HG03060 (cell line): ENCODE measurements at regions not wholly inside any gene's neighbourhood (a gene's known extent, or its start where the extent isn't known, plus 50 kb on each side); places are given as distances from the start of the nearest gene placed in this dataset.

ENCODE experiments used
- ATAC-seq: cut with Tn5 transposase; IDR thresholded peaks from one replicate; pipeline ENCODE4 v1.9.1; 2021; ENCODE audit warnings: low read depth, moderate number of reproducible peaks; ENCODE audit not compliant: unreplicated experiment

DNA sequence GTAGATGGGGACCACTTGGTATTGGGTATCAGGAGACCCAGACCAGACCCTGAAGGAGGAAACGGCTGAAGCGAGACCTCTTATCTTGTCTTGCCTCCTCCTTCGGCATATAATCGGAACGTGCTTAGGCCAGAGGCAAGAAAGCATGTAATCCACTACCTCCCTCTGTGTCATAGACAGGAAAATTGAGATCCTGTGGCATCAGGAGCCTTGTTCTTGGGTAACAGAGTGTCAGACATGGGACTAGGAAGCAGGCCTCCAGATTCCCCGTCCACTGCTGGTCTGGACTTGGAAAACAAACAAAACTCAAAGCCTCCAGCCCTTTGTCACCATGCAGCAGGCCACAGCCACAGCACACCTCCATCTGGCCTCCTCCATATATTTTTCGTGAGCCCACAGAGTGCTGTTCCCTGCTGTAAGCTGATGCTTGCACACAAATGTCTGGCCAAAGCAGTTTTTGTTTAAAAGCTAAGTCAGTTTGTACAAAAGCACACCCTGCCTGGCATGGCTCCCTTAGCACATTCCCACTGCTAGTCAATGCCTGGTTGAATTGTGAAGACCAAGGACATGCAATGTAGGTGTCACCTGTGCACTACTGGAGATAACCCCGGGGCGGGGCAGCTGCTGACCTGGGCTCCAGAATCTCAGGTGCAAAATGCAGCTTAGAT is 510.9 kb downstream of the RPS24 start:
- ATAC-seq = no peak

DNA sequence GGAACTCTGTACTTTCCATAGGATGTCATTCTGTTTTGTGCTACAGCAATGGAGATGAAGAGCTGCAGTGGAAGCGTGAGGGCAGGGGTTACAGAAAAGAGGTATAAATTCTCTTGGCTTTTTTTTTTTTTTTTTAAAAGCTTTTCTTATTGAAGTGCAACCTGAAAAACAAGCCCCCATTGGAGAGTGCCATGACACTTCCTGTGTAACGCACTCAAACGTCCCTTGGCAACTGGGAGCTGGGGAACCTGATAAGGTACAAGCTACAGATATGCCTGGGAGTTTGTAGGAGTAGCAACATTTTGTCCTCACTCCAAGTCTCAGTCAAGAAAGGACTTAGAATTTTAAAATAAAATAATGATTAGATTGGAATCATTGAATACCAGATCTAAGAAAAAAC is 512.1 kb downstream of the RPS24 start:
- no peak for ATAC-seq

DNA sequence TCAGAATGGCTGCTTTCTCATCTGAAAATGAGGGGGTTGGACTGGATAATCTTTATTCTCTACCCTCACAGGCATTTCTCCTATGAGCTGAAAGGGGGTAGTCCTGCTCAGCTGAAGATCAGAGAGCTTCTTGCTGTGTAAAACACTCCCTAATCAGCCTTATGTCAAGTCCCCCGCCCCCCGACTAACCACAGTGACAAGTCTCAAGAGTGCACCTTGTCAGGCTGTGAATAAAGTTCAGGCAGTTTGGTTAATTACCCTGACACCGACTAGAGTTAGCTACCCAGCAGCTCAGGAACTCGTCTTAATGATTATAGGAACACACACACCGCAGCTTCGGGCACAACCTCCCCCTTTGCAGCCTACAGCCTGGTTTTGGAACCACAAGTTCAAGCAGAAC is 513.7 kb downstream of the RPS24 start:
- no peak for ATAC-seq

DNA sequence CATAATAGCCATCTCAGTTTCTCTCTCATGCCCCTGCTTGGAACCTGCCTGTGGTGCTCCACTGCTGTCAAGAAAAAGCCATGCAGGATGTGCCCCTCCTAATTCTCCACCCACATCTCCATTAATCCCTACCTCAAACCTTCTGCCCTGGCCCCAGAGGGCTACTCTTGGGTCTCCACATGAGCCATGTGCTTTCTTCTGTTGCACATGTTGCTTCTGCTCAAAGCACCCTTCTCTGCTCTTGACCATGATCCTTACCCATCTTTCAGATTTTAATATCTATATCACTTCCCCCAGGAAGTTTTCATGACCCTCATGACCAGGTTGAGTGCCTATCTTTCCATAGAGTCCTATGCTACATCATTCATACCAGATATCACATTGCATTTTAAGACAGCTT is 514.2 kb downstream of the RPS24 start:
- ATAC-seq = no peak

DNA sequence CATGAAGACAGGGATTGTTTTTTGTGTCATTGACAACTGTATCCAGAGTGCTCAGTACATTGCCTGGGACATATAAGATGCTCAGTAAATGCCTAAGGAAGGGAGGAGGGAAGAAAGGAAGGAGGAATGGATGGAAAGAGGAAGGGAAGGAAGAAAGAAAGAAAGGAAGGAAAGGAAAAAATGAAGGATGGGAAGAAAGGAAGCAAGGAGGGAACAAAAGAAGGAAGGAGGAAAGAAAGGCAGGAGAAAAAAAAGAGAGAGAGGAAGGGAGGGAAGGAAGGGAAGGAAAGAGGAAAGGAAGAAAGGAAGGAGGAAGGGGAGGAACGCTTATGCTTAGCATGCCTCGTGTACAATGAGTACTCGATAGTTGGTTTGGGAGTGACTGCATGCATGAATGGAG is 514.7 kb downstream of the RPS24 start:
- no peak for ATAC-seq

DNA sequence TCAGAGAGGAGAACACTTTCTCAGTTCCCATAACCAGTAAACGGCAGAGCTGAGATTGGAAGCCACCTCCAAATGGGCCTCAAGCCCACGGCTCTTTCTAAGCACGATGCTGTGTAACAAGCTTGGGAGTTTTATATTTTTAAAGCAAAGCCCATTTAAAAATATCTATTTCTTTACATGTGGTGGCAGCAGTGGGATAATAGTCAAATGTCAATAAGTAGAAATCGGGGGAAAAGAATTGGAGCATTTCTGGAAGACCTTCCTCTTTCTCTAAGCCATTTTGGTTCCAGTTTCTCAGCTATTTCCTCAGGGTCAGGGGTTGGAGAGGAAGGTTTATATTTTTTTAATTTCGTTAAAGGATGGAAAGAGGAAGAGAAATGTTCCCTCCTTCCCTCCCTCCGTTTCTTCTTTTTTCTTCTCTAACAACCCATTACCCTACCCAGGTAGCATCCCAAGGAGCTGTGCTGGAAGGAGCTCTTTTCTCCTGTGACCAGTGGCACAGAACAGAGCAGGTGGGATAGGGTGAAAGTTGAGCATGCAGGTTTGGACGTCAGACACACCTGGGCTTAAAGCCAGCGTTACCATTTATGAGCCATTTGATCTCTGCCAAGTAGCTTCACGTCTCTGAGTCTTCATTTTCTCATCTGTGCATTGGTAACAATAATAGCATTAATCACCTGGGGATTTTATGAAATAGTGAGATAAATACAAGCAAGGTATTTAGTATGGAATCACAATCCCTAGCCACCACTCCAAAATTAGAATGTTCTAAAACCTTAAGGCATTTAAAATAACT is 515.7 kb downstream of the RPS24 start:
- ATAC-seq = no peak

DNA sequence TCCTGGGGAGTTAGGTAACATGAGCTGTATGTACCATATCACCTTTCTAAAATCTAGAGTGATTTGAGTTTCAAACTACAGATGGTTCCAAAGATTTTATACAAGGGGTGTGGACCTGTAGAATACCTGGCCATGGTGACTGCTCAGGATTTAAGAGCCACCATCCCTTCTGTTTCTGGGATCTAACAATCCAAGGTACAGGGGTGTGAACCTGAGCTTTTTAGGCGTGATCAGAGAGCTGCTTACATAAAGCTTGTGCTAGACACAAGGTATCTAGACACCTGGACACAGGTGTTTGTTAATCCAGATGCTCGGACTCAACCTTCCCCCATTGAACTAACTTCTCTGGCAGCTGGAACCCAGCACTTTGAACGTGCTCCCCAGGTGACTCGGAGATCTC is 516.4 kb downstream of the RPS24 start:
- no peak for ATAC-seq

DNA sequence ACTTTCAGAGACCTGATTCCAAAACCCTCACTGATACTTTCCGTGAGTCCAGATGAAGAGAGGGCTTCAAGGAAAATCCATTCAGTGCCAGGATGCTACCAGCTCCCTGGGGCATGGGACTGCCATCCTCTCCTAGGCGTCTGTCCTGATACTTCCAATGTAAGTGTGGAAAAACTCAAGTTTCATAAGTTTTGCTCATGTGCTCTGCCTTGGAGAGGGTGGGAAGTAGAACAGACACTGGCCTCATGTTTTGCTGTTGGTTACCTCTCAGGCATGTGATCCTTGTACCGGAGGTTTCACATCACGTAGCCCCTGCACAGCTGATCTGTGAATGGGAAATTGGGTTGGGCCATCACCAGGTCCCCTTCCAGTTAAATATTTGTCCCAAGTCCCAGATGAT is 517.1 kb downstream of the RPS24 start:
- ATAC-seq = no peak

DNA sequence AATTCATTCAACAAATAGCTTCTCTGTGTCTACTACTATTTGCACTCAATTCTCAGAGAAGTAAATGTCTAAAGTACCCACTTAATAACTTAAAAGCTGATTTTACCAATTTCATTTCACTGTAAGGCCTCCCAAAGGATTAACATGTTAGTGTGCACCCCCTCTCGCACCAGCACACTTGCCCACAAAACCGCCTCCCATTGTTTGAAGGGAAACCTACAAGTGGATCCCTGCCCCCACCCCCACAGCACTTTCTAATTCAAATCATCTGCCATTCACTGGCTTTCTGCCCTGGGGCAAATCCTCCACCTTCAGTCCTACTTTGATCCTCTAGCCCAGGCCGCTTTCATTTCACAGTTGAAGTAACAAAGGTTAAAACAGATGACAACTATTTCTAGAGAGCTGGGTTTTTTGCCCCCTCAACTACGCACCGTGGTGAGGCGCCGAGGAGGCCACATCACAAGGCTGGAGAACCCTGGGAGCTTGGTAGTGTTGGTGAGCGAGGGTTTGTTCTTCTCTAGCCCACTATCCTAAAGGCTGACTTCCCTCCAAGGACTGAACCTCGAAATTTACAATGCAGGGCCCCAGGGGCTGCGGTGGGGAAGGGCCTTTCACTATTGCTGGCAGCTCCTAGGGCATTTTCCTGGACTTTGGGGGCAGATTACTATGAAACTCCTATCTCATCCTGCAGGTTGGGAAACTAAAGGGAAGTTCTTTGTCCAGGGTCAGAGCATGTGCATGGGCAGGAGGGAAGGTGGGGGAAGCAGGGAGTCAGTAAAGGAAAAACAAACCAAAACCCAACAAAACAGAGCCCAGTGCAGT is 517.4 kb upstream of the ZMIZ1 start:
- no peak for ATAC-seq

DNA sequence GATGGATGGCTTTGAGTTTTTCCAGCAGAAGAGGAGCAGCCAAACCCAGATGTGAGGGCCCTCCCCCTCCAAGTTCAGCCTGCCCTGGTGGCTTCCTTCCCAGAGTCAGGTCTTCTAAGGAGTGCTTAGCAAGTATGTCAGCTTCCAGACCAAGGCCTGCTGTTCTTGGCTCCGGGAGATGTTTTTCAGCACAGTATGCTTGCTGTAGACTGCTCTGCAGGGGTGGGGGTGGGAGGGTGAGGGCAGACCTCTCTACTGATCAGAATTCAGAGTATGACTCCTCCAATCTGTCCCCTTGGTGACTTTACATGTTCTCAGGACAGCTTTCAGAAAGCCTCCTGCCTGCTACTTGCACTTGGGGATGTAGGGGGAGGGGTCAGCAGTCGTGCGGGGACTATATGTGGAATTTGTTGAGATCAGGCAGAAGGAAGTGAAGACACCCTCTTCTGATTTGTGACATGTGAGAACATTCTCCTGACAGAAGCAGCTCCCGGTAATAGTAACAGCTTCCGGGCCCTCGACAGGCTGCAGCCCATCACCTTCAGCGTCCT is 516.4 kb upstream of the ZMIZ1 start:
- ATAC-seq = no peak

DNA sequence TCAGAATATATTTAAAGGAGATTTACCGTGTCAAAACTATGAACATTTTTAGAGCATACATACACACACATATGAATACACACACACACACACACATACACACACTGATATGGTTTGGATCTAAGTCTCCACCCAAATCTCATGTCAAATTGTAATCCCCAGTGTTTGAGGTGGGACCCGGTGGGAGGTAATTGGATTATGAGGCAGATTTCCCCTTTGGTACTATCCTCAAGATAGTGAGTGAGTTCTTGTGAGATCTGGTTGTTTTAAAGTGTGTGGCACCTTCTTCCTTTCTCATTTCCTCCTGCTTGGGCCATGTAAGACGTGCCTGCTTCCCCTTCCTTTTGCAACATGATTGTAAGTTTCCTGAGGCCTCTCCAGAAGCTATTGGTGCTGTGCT is 515.0 kb upstream of the ZMIZ1 start:
- no peak for ATAC-seq

DNA sequence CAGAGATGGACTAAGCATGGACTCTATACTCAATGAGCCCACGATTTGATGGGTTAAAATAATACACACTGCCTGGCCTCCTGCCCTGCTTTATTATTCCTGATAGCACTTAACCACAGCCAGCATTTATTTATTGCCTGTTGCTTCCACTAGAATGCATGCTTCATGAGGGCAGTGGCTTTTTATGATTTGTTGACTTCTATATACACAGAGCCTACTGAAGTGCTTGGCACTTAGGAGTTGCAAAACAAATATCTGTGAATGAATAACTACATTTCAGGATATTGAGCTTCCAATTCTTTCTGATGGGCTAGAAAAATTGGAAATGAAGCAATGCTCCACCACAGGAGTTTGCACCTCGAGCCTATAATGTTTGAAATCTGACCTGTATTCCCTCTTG is 513.6 kb upstream of the ZMIZ1 start:
- ATAC-seq = no peak

DNA sequence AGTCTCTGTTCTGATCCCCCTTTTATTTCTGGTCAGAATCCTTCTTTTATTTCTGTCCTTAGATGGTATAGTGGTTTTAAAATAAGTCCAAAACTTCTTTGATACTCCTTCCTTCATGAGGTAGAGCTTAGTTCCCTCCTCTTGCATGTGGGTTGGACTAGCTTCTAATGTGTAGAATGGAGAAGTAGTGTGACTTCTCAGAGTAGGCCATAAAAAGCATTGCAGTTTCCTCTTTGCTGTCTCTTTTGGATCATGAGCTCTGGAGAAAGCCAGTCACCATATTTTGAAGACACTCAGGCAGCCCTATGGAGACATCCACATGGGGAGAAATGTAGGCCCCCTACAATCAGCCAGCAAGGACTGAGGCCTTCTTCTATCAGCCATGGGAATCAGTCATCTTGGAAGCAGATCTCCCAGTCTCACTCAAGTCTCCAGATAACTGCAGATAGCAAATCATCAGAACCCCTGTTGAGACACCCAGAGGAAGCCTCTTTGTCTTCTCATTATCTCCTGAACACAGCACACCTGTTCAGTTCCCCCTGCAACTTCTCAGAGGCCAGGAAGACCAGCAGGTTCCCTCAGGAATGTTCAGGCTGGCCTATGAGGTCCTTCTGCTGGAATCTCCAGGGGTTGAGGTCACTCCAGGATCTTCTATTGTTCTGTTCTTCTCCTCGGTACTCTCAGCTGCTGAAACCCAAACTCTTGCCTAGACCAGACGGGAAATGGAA is 511.9 kb upstream of the ZMIZ1 start:
- no peak for ATAC-seq

DNA sequence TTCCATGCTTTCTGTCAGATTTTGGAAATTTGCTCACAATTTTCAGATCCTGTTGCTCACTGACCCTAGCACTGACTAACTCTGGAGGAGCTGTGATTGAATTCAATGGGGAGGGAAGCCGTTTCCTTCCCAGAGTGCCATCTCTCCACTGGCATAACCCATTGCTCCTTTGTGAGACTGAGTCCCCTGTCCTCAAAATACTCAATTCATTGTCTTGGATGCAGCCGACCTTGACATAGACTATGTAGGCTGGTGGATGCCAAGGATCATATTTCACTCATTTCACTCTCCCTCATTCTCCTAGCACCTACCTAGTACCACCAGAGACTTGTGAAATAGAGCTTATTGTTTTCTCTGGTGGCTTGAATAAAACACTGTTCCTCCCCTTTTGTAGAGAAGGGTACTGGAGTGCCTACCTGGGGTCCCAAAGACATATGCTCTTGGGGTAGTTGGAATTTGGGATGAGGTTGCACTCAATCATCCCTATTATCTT is 511.3 kb upstream of the ZMIZ1 start:
- ATAC-seq = no peak

DNA sequence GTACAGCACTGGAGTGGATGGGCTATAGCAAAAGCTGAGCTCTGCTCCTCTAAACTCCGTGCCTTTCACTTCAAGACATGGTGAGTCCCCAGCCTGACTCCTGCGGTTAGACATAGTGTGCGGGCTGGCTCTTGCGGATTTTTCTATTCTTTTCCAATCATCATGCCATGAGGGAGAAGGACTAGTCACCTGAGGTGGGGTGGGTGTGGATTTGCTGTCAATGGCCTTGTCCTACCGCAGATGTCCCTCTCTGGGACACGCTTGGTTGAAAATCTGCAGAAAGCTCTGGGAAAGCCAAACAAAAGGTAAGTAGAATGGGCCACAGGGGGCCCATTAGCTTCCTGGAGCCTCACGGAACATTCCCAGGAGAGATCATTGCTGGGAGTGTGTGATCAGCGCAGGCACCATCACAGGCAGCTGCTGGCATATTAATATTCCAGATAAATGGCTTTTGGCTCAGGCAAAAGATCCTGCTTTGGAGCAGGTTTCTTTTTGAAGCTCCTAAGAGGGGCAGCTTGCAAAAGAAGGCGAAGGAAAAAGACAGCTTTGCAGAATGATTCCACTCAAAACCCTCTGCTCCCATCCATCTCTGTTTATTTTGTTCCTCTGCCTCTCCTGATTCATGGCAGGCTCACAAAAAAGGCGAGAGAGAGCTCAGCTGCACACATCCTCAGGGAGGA is 509.0 kb upstream of the ZMIZ1 start:
- no peak for ATAC-seq

DNA sequence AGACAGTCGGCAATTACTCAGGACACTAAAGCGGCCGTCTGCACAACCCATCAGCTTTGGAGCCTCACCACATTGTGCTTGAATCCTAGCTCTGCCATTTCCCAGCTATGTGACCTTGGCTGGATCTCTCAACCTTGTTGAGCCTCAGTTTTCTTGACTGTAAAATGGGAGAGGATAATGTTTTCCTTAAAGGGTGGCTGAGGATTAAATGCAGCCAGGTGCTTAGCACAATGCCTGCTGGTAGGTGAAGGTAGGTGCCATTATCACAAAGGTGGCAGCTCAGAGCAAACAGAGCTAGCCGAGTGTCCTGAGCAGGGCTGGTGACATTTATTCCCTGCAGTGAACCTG is 508.5 kb upstream of the ZMIZ1 start:
- no peak for ATAC-seq

DNA sequence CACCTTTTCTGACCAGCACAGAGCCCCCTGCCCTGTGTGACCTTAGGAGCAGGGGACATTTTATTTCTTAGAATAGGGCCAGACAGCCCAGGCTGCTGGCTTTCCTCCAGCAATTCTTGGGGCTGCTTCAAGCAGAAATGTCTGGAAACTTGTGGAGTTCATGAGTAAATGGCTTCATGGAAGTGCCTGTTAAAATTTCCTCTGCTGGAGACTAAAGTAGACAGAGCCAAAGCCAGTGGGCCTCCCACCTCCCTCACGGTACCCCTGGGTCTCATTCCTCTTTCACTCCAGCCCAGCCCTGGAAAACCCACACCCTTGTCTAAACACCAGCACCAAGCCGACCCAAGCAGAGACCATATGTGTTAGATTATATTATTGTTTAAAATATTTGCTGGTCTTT is 505.5 kb upstream of the ZMIZ1 start:
- no peak for ATAC-seq

DNA sequence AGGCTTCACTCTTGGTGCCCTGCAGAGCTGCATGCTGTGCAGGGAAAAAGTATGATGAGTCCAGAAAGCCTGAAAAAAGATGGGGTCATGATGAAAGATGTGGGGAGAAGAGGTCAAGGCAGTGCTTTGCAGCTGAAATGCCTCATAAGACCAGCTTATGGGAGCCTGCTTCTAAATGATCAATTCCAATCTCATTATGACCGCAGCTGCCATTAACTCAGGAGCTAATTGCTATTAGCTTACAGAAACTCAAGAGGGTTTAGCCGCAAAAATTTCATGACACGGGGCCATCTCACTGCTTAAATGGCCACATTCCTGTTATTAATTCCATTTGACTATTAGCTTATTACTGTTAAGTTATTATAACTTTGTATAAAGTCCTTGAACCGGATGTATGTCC is 502.9 kb upstream of the ZMIZ1 start:
- ATAC-seq = no peak

DNA sequence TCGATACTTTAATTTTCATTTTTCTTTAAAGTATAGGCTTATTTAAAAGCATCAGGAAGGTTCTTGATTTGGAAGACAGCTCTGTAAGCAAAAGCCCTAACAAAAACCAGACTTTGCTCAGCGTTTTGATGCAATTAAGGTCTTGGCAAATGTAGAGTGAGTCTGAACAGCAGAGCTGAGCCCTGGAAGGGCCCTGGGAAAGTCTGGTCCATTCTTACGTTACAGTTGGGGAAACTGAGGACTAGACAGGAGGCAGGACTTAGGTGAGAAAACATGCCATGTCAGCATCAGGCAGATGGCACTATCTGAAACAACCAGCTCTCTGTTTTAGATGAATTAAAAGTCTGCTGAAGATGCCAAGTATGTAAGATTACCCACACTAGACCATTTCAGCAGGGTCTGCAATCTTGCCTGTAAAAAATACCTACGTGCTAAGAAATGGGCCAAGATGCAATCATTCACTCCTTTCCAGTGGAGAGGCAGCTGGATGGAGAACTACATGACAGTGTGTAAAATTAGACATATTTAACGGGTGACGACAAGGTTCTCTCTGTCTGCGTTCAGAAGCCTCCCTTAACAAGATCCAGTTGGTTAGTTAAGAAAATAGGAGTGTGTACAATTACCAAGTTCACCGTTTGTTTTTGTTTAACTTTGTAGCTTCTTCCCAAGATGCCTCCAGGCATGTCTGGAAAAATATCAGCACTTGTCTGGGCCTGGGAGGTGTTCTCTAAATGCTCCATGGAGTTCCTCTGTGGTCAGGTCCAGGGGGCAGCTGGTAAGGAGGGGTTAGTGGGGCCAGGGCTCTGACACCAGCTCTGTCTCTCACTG is 502.3 kb upstream of the ZMIZ1 start:
- no peak for ATAC-seq
